ENCODE measurements at regions not wholly inside any gene's neighbourhood (a gene's known extent, or its start where the extent isn't known, plus 50 kb on each side); places are given as distances from the start of the nearest gene placed in this dataset.

DNA sequence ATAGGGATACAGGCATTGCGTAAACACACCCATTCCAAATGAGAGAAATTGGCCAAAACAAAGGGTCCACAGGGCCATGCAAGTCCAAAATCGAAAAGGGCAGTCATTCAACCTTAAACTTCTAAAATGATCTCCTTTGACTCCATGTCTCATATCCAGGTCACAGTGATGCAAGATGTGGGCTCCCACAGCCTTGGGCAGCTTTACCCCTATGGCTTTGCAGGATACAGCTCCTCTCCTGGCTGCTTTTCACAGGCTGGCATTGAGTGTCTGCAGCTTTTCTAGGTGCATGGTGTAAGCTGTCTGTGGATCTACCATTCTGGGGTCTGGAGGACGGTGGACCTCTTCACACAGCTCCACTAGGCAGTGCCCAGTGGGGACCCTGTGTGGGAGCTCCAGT lies 744.5 kb downstream of the QKI start:
- intact Hi-C loops (cut with micrococcal nuclease) (no loop called here), in situ Hi-C loops (cut with MboI) (no loop called here)
- 0% methylated on average over 3 of the region's 3 CpGs for WGBS (ENCODE audit: insufficient coverage, low coverage, missing lambda C conversion rate)

More for the DNA sequence above, 744.5 kb downstream of the QKI start:
- ChIA-PET CTCF (ENCODE audit: low intra/inter-chr PET ratio) (no interaction called here), POLR2A (no interaction called here)
- Histone ChIP-seq H3K9ac (ENCODE audit: insufficient read depth in 1 of 2, low read depth in 2 of 2, low read length in 2 of 2) (no peak overlapping the region), H3K9me1 (ENCODE audit: control insufficient read depth, insufficient read depth, low read length) (no peaks in the 10 kb centered on the region), H3K27ac (ENCODE audit: extremely low read depth, low read depth, low read length) (no peak overlapping the region), H3K4me1 (replicated peaks in 1 of 2; ENCODE audit: control insufficient read depth in 2 of 2, insufficient read depth in 2 of 2, low read length in 2 of 2) (no peaks in the 10 kb centered on the region), H3K4me3 (no peak overlapping the region), H3K27me3 (ENCODE audit: control insufficient read depth in 2 of 2, insufficient read depth in 2 of 2, low read length in 2 of 2) (no peaks in the 10 kb centered on the region), H4K20me1 (replicated peaks; ENCODE audit: control insufficient read depth, insufficient read depth, low read length) (no peaks in the 10 kb centered on the region), H3K79me2 (ENCODE audit: control insufficient read depth, insufficient read depth, low read length) (no peaks in the 10 kb centered on the region), H3K4me2 (ENCODE audit: insufficient read depth, low read length) (no peak overlapping the region), H2AFZ (ENCODE audit: low read depth, low read length) (no peak overlapping the region), H3K9me3 (replicated peaks; ENCODE audit: control insufficient read depth, insufficient read depth, low read depth, low read length) (no peaks in the 10 kb centered on the region), H3K36me3 (ENCODE audit: control insufficient read depth, insufficient read depth, low read length) (no peaks in the 10 kb centered on the region)
- no TSS peak for BruUV-seq (replicated peaks)
- ATAC-seq (no peak), FAIRE-seq (no peak), DNase-seq (ENCODE audit: extremely low read depth in 1 of 4, low spot score in 3 of 4) (no peak)
- TF ChIP-seq NCOA2 (IDR thresholded peaks at IDR 0.05; ENCODE audit: partially characterized antibody in 2 of 2) (no peak), NFRKB (IDR thresholded peaks at IDR 0.05; ENCODE audit: low read depth) (no peak), ZNF239 (CRISPR knock-in tag; IDR thresholded peaks at IDR 0.05) (no peak), ZNF143 (CRISPR knock-in tag; IDR thresholded peaks at IDR 0.05) (no peak), ZNF778 (CRISPR knock-in tag; IDR thresholded peaks at IDR 0.05) (no peak), BACH1 (tag; IDR thresholded peaks at IDR 0.05) (no peak), CCAR2 (IDR thresholded peaks at IDR 0.05; ENCODE audit: low read depth, low read length) (no peak), ARHGAP35 (IDR thresholded peaks at IDR 0.05; ENCODE audit: partially characterized antibody) (no peak), ZNF717 (CRISPR knock-in tag; IDR thresholded peaks at IDR 0.05) (no peak), CTBP1 (IDR thresholded peaks at IDR 0.05; ENCODE audit: borderline replicate concordance) (no peak), ETV1 (tag; conservative IDR thresholded peaks at IDR 0.05; ENCODE audit: low read depth) (no peak), SRSF7 (optimal IDR thresholded peaks at IDR 0.05; ENCODE audit: low read depth, low read length) (no peak)
- TF ChIP-seq, protein P1, sequence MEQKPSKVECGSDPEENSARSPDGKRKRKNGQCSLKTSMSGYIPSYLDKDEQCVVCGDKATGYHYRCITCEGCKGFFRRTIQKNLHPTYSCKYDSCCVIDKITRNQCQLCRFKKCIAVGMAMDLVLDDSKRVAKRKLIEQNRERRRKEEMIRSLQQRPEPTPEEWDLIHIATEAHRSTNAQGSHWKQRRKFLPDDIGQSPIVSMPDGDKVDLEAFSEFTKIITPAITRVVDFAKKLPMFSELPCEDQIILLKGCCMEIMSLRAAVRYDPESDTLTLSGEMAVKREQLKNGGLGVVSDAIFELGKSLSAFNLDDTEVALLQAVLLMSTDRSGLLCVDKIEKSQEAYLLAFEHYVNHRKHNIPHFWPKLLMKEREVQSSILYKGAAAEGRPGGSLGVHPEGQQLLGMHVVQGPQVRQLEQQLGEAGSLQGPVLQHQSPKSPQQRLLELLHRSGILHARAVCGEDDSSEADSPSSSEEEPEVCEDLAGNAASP (IDR thresholded peaks at IDR 0.05) = no peak
- TF ChIP-seq, protein P2, sequence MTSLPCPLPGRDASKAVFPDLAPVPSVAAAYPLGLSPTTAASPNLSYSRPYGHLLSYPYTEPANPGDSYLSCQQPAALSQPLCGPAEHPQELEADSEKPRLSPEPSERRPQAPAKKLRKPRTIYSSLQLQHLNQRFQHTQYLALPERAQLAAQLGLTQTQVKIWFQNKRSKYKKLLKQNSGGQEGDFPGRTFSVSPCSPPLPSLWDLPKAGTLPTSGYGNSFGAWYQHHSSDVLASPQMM (CRISPR knock-in tag; IDR thresholded peaks at IDR 0.05) = no peak
- TF ChIP-seq, protein P3, sequence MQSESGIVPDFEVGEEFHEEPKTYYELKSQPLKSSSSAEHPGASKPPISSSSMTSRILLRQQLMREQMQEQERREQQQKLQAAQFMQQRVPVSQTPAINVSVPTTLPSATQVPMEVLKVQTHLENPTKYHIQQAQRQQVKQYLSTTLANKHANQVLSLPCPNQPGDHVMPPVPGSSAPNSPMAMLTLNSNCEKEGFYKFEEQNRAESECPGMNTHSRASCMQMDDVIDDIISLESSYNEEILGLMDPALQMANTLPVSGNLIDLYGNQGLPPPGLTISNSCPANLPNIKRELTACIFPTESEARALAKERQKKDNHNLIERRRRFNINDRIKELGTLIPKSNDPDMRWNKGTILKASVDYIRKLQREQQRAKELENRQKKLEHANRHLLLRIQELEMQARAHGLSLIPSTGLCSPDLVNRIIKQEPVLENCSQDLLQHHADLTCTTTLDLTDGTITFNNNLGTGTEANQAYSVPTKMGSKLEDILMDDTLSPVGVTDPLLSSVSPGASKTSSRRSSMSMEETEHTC (IDR thresholded peaks at IDR 0.05) = no peak
- TF ChIP-seq, protein P4, sequence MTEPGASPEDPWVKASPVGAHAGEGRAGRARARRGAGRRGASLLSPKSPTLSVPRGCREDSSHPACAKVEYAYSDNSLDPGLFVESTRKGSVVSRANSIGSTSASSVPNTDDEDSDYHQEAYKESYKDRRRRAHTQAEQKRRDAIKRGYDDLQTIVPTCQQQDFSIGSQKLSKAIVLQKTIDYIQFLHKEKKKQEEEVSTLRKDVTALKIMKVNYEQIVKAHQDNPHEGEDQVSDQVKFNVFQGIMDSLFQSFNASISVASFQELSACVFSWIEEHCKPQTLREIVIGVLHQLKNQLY (CRISPR knock-in tag; conservative IDR thresholded peaks at IDR 0.05) = no peak

All from K562 (cell line).